ENCODE measurements at regions not wholly inside any gene's neighbourhood (a gene's known extent, or its start where the extent isn't known, plus 50 kb on each side); places are given as distances from the start of the nearest gene placed in this dataset.
A peak's percentile ranks its signal among the peaks of the same experiment; 100 is the strongest.

- Histone ChIP-seq H3K36me3 (replicated peaks; ENCODE audit: insufficient read depth, low read length) (no peaks in the 10 kb centered on the region), H3K79me2 (ENCODE audit: low read length) (no peaks in the 10 kb centered on the region), H3K27ac (ENCODE audit: low read length) (no peak overlapping the region), H3K4me1 (ENCODE audit: low read length) (peaks cover 14% of the 10 kb centered on the region), H3K9me3 (replicated peaks; ENCODE audit: insufficient read depth, low read length) (no peaks in the 10 kb centered on the region), H4K20me1 (ENCODE audit: insufficient read depth, low read length) (no peaks in the 10 kb centered on the region), H3K27me3 (replicated peaks; ENCODE audit: insufficient read depth, low read length) (no peaks in the 10 kb centered on the region), H2AFZ (ENCODE audit: low read length) (no peak overlapping the region), H3K9ac (ENCODE audit: low read length) (no peak overlapping the region), H3K4me2 (ENCODE audit: low read depth, low read length) (peak overlapping the region; percentile 30; the same call in 1 of the 2 replicates), H3F3A (ENCODE audit: insufficient read depth, low read length) (no peaks in the 10 kb centered on the region), H3K9me2 (replicated peaks; ENCODE audit: insufficient read depth, low read length) (no peaks in the 10 kb centered on the region), H3K4me3 (ENCODE audit: low read length) (no peak overlapping the region)
- TF ChIP-seq CTCF (IDR thresholded peaks at IDR 0.05; ENCODE audit: low read length) (no peak), EZH2 (optimal IDR thresholded peaks at IDR 0.05; ENCODE audit: low read depth, low read length) (no peak), EZH2phosphoT487 (IDR thresholded peaks at IDR 0.05; ENCODE audit: low read length) (no peak)
- peak; percentile 64 for DNase-seq
Observed at GRCh38 chr2:105183555-105184323, 57.8 kb upstream of the GPR45 start.

DNA sequence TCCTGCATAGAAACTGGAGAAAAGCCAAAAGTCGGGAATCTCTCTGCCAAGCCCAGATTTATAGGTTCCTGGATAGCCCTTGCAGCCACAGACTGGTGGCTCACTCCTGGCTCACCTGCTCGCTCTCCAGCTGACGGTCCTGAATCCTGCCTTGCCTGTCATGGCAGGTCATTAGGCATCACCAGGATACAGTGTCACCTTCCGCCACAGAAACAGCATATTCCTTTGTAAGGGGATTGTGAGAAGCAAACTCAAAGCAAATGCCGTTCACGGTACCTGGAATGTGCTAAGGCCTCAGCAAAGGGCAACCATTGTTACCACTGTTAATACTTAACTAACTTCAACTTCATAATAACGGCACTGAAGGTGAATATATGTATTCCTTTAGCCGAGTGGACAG lies 57.1 kb upstream of the GPR45 start:
- no peaks in the 10 kb centered on the region for H3K79me2 ChIP-seq (ENCODE audit: low read length)
- H3K36me3 ChIP-seq (replicated peaks; ENCODE audit: insufficient read depth, low read length): no peaks in the 10 kb centered on the region
- no peaks in the 10 kb centered on the region for H4K20me1 ChIP-seq (ENCODE audit: insufficient read depth, low read length)
- no peaks in the 10 kb centered on the region for H3K9me3 ChIP-seq (replicated peaks; ENCODE audit: insufficient read depth, low read length)
- TF ChIP-seq CTCF (IDR thresholded peaks at IDR 0.05; ENCODE audit: low read length) (no peak), EZH2phosphoT487 (IDR thresholded peaks at IDR 0.05; ENCODE audit: low read length) (no peak)
- H3K4me2 ChIP-seq (ENCODE audit: low read depth, low read length): peak overlapping the region; percentile 30; the same call in 1 of the 2 replicates
- no peak overlapping the region for H3K9ac ChIP-seq (ENCODE audit: low read length)
- H3K9me2 ChIP-seq (replicated peaks; ENCODE audit: insufficient read depth, low read length): no peaks in the 10 kb centered on the region
- H3F3A ChIP-seq (ENCODE audit: insufficient read depth, low read length): no peaks in the 10 kb centered on the region
- peaks cover 14% of the 10 kb centered on the region for H3K4me1 ChIP-seq (ENCODE audit: low read length)
- no peak overlapping the region for H3K4me3 ChIP-seq (ENCODE audit: low read length)
- H3K27ac ChIP-seq (ENCODE audit: low read length): no peak overlapping the region
- H2AFZ ChIP-seq (ENCODE audit: low read length): no peak overlapping the region
- H3K27me3 ChIP-seq (replicated peaks; ENCODE audit: insufficient read depth, low read length): no peaks in the 10 kb centered on the region
- no peak for DNase-seq

GRCh38 chr2:105186967-105187498 lies 54.5 kb upstream of the GPR45 start:
- no peak overlapping the region for H3K27ac ChIP-seq (ENCODE audit: low read length)
- no peak overlapping the region for H2AFZ ChIP-seq (ENCODE audit: low read length)
- no peak overlapping the region for H3K4me3 ChIP-seq (ENCODE audit: low read length)
- H3K27me3 ChIP-seq (replicated peaks; ENCODE audit: insufficient read depth, low read length): no peaks in the 10 kb centered on the region
- no peaks in the 10 kb centered on the region for H3K79me2 ChIP-seq (ENCODE audit: low read length)
- no peaks in the 10 kb centered on the region for H4K20me1 ChIP-seq (ENCODE audit: insufficient read depth, low read length)
- H3K9ac ChIP-seq (ENCODE audit: low read length): no peak overlapping the region
- no peaks in the 10 kb centered on the region for H3F3A ChIP-seq (ENCODE audit: insufficient read depth, low read length)
- H3K4me1 ChIP-seq (ENCODE audit: low read length): peaks cover 14% of the 10 kb centered on the region
- TF ChIP-seq CTCF (IDR thresholded peaks at IDR 0.05; ENCODE audit: low read length): no peak
- TF ChIP-seq EZH2 (optimal IDR thresholded peaks at IDR 0.05; ENCODE audit: low read depth, low read length): no peak
- TF ChIP-seq EZH2phosphoT487 (IDR thresholded peaks at IDR 0.05; ENCODE audit: low read length): no peak
- H3K9me2 ChIP-seq (replicated peaks; ENCODE audit: insufficient read depth, low read length): no peaks in the 10 kb centered on the region
- no peaks in the 10 kb centered on the region for H3K9me3 ChIP-seq (replicated peaks; ENCODE audit: insufficient read depth, low read length)
- H3K36me3 ChIP-seq (replicated peaks; ENCODE audit: insufficient read depth, low read length): no peaks in the 10 kb centered on the region
- no peak overlapping the region for H3K4me2 ChIP-seq (ENCODE audit: low read depth, low read length)
- no peak for DNase-seq

Measured in MM.1S (cell line).